Ishikawa (cell line): ENCODE measurements at regions not wholly inside any gene's neighbourhood (a gene's known extent, or its start where the extent isn't known, plus 50 kb on each side); places are given as distances from the start of the nearest gene placed in this dataset.

Source experiments
- CEBPB ChIP-seq: IDR thresholded peaks from 2 replicates; pipeline ENCODE4 v1.6.1; 2012
- CREB1 ChIP-seq: IDR thresholded peaks from 2 replicates; pipeline ENCODE4 v1.6.1; 2012; ENCODE audit warnings: low read depth
- EGR1 ChIP-seq: IDR thresholded peaks from 2 replicates; pipeline ENCODE4 v1.6.1; 2012
- EP300 ChIP-seq: IDR thresholded peaks from 2 replicates; pipeline ENCODE4 v1.6.1; 2012; ENCODE audit warnings: borderline replicate concordance
- FOXM1 ChIP-seq: IDR thresholded peaks from 2 replicates; pipeline ENCODE4 v1.6.1; 2012; ENCODE audit warnings: low read depth, borderline replicate concordance
- NFIC ChIP-seq: IDR thresholded peaks from 2 replicates; pipeline ENCODE4 v1.6.1; 2012
- RAD21 ChIP-seq: IDR thresholded peaks from 2 replicates; pipeline ENCODE4 v1.6.1; 2012; ENCODE audit warnings: low read depth
- TAF1 ChIP-seq: IDR thresholded peaks from 2 replicates; pipeline ENCODE4 v1.6.1; 2012; ENCODE audit warnings: low read depth, mild to moderate bottlenecking
- TCF12 ChIP-seq: IDR thresholded peaks from 2 replicates; pipeline ENCODE4 v1.6.1; 2012; ENCODE audit warnings: low read depth
- TEAD4 ChIP-seq: IDR thresholded peaks from 2 replicates; pipeline ENCODE4 v1.6.1; 2012
- YY1 ChIP-seq: IDR thresholded peaks from 2 replicates; pipeline ENCODE4 v1.6.1; 2012; ENCODE audit warnings: low read depth
- ZBTB7A ChIP-seq: IDR thresholded peaks from 2 replicates; pipeline ENCODE4 v1.6.1; 2012; ENCODE audit warnings: low read depth
- TF ChIP-seq, protein P1 (sequence below): IDR thresholded peaks from 2 replicates; pipeline ENCODE4 v1.6.1; 2012
- TF ChIP-seq, protein P2 (sequence below): IDR thresholded peaks from 2 replicates; pipeline ENCODE4 v1.6.1; 2012; ENCODE audit warnings: low read depth, mild to moderate bottlenecking
- TF ChIP-seq, protein P3 (sequence below): IDR thresholded peaks from 2 replicates; pipeline ENCODE4 v1.6.1; 2012

DNA sequence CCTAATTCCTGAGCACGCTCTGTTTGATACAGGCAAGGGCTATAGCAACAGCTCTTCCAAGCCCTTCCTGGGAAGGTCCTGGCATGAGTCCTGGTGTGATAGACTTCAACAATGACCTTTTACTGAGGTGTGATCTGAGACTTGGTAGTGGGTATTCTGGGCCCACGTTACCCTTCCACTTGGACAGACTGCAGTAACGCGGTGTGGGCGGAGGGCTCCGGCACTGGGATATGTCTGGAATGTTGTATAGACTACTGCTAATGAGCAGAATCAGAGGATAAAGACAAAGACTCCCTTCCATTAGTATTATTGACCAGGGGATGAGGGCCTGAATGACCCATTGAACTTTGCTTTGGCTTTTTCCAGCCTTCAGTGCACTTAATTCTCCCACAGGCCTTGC, 262.3 kb downstream of the RWDD3 start:
- TF ChIP-seq TAF1 (no peak), ZBTB7A (no peak), FOXM1 (no peak), TEAD4 (no peak), YY1 (no peak), CEBPB (no peak), EGR1 (no peak), CREB1 (no peak), EP300 (no peak)
- TF ChIP-seq, protein P1, sequence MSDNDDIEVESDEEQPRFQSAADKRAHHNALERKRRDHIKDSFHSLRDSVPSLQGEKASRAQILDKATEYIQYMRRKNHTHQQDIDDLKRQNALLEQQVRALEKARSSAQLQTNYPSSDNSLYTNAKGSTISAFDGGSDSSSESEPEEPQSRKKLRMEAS: no peak
- TF ChIP-seq, protein P2, sequence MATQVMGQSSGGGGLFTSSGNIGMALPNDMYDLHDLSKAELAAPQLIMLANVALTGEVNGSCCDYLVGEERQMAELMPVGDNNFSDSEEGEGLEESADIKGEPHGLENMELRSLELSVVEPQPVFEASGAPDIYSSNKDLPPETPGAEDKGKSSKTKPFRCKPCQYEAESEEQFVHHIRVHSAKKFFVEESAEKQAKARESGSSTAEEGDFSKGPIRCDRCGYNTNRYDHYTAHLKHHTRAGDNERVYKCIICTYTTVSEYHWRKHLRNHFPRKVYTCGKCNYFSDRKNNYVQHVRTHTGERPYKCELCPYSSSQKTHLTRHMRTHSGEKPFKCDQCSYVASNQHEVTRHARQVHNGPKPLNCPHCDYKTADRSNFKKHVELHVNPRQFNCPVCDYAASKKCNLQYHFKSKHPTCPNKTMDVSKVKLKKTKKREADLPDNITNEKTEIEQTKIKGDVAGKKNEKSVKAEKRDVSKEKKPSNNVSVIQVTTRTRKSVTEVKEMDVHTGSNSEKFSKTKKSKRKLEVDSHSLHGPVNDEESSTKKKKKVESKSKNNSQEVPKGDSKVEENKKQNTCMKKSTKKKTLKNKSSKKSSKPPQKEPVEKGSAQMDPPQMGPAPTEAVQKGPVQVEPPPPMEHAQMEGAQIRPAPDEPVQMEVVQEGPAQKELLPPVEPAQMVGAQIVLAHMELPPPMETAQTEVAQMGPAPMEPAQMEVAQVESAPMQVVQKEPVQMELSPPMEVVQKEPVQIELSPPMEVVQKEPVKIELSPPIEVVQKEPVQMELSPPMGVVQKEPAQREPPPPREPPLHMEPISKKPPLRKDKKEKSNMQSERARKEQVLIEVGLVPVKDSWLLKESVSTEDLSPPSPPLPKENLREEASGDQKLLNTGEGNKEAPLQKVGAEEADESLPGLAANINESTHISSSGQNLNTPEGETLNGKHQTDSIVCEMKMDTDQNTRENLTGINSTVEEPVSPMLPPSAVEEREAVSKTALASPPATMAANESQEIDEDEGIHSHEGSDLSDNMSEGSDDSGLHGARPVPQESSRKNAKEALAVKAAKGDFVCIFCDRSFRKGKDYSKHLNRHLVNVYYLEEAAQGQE: no peak

DNA sequence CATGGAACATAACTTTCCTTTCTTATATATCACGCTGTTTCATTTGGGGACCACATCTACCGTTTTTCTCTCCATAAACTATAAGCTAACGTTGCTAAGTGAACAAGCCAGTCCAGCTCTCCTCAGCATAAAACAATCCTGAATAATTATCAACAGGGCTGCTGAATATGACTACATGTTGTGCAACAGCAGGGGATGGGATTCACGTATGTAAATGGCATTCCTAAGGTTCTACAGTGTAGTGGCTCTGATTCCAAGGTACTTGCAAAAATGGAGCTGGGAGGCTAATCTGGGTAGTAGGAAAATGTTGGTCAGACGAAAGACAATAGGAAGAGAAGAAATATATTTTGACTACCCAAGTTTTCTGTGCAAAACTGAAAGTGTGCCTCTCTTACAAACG, 262.8 kb downstream of the RWDD3 start:
- no peak for TF ChIP-seq EGR1
- no peak for TF ChIP-seq YY1

DNA sequence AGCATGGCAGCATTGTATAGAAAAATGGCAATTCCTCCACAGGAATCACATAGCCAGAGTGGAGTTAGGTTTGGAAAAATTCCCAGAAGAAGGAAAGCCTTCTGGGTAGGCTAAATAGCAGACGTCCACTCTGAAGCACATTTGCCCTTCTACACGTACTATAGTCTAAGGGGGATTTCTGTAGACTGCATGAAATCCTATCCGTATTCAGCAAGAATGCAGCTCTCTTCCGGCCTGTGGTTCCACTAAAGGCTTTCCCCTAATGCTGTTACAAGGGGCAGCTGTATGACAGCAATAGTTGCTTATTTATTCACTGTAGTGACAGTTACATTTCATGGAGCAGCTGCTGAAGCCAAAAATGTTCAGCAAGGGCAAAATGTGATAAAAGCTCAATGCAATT, 263.6 kb downstream of the RWDD3 start:
- TF ChIP-seq TAF1 (no peak), ZBTB7A (no peak), TCF12 (no peak), EP300 (no peak), FOXM1 (no peak), RAD21 (no peak), TEAD4 (no peak), CEBPB (no peak), NFIC (no peak), EGR1 (no peak)
- TF ChIP-seq, protein P3, sequence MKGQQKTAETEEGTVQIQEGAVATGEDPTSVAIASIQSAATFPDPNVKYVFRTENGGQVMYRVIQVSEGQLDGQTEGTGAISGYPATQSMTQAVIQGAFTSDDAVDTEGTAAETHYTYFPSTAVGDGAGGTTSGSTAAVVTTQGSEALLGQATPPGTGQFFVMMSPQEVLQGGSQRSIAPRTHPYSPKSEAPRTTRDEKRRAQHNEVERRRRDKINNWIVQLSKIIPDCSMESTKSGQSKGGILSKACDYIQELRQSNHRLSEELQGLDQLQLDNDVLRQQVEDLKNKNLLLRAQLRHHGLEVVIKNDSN: no peak
- TF ChIP-seq, protein P1: no peak
- TF ChIP-seq, protein P2: no peak

DNA sequence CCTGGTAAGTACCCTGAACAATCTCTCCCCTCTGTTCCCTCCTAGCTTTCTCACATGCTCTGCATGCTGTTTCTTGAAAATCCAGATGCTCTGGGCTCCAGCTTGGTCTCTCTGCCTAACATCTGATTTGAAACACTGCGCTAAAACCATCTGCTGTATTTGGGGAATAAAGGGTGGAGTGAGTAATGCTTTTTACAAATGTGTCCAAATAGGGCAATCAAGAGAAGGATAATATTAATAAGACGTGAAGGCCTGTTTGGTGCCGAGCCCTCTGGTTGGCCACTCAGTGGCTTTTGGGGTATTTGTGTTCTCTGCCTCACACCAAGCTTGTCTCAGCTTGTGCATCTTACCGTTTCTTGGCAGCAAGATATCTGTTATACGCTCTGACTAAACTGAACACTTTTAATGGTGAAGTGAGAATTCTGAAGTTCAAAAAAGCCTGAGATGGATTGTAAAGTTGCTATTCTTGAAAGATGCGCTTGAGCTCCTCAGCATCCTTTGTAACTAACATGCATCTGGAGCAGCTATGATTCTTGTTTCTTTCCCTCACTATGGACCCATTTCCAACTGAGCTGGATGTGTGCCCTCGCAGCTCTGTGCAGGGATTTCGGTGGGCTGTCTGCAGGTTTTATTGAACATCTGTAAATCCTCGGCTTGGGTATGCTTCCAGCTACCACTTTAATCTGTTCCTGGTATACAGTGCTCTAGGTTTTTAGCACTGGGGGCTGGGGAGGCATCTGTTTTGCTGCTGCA, 269.4 kb downstream of the RWDD3 start:
- TF ChIP-seq, protein P3: no peak
- TF ChIP-seq TCF12 (no peak), CREB1 (no peak), EP300 (no peak), NFIC (no peak), TEAD4 (no peak), YY1 (no peak), FOXM1 (no peak), ZBTB7A (no peak), RAD21 (no peak), CEBPB (no peak), EGR1 (no peak), TAF1 (no peak)
- TF ChIP-seq, protein P1: no peak
- TF ChIP-seq, protein P2: no peak
